Cardiac muscle cell (in vitro differentiated cells and primary cell): ENCODE measurements at regions not wholly inside any gene's neighbourhood (a gene's known extent, or its start where the extent isn't known, plus 50 kb on each side); places are given as distances from the start of the nearest gene placed in this dataset.

Source experiments
- DNase-seq, 2 donors: peaks; one replicate each; pipeline versions ENCODE4 v3.0.0 to v3.0.0-alpha.2; 2010 to 2017; ENCODE audit warnings: low read depth in 1 of 2, low spot score in 1 of 2
- H3K27ac ChIP-seq: fragments of 200-600 bp; sonication (generic); 2 replicates; pipeline ENCODE4 v1.5.1; 2016
- H3K27me3 ChIP-seq: fragments of 200-600 bp; sonication (generic); 2 replicates; pipeline ENCODE4 v1.6.0; 2016; ENCODE audit warnings: control low read depth
- H3K36me3 ChIP-seq: fragments of 200-600 bp; sonication (generic); 2 replicates; pipeline ENCODE4 v1.5.1; 2016; ENCODE audit warnings: control low read depth
- H3K4me1 ChIP-seq: fragments of 200-600 bp; sonication (generic); 2 replicates; pipeline ENCODE4 v1.8.1; 2017; ENCODE audit warnings: low read depth, mild to moderate bottlenecking, mixed run types
- H3K4me3 ChIP-seq: fragments of 200-600 bp; sonication (generic); 2 replicates; pipeline ENCODE4 v1.5.1; 2016; ENCODE audit warnings: mild to moderate bottlenecking
- H3K9me3 ChIP-seq: fragments of 200-600 bp; sonication (generic); 2 replicates; pipeline ENCODE4 v1.5.1; 2017; ENCODE audit warnings: low read depth, mild to moderate bottlenecking, control low read depth
- CTCF ChIP-seq: IDR thresholded peaks from 2 replicates; pipeline ENCODE4 v1.5.1; 2012; ENCODE audit warnings: low read depth, mild to moderate bottlenecking, low read length

- Histone ChIP-seq H3K9me3 (no peaks in the 10 kb centered on the region), H3K27me3 (no peaks in the 10 kb centered on the region), H3K4me3 (no peak overlapping the region), H3K27ac (no peak overlapping the region), H3K36me3 (no peaks in the 10 kb centered on the region), H3K4me1 (no peaks in the 10 kb centered on the region)
- no peak for DNase-seq
- TF ChIP-seq CTCF: no peak
Measured at GRCh38 chr2:144254342-144255235, 265.3 kb downstream of the ZEB2 start.

- DNase-seq: no peak
- no peaks in the 10 kb centered on the region for H3K36me3 ChIP-seq
- no peak for TF ChIP-seq CTCF
- peaks cover 3% of the 10 kb centered on the region for H3K4me1 ChIP-seq
- H3K27me3 ChIP-seq: no peaks in the 10 kb centered on the region
- no peak overlapping the region for H3K27ac ChIP-seq
- H3K9me3 ChIP-seq: no peaks in the 10 kb centered on the region
- H3K4me3 ChIP-seq: no peak overlapping the region
Measured at GRCh38 chr2:144253743-144254142, 266.2 kb downstream of the ZEB2 start.

GRCh38 chr2:144252694-144253093 lies 267.2 kb downstream of the ZEB2 start:
- no peaks in the 10 kb centered on the region for H3K36me3 ChIP-seq
- no peak for DNase-seq
- peaks cover 3% of the 10 kb centered on the region for H3K4me1 ChIP-seq
- no peak for TF ChIP-seq CTCF
- H3K4me3 ChIP-seq: no peak overlapping the region
- no peak overlapping the region for H3K27ac ChIP-seq
- H3K9me3 ChIP-seq: no peaks in the 10 kb centered on the region
- no peaks in the 10 kb centered on the region for H3K27me3 ChIP-seq

GRCh38 chr2:144249035-144249637 lies 270.8 kb downstream of the ZEB2 start:
- DNase-seq: no peak
- Histone ChIP-seq H3K9me3 (no peaks in the 10 kb centered on the region), H3K27me3 (no peaks in the 10 kb centered on the region), H3K4me3 (no peak overlapping the region), H3K27ac (no peak overlapping the region), H3K4me1 (peaks cover 3% of the 10 kb centered on the region), H3K36me3 (no peaks in the 10 kb centered on the region)
- TF ChIP-seq CTCF: no peak

- no peaks in the 10 kb centered on the region for H3K27me3 ChIP-seq
- DNase-seq: no peak
- H3K9me3 ChIP-seq: no peaks in the 10 kb centered on the region
- no peak for TF ChIP-seq CTCF
- H3K36me3 ChIP-seq: no peaks in the 10 kb centered on the region
- H3K4me3 ChIP-seq: no peak overlapping the region
- H3K4me1 ChIP-seq: peaks cover 3% of the 10 kb centered on the region
- no peak overlapping the region for H3K27ac ChIP-seq
Measured at GRCh38 chr2:144248350-144249034, 271.4 kb downstream of the ZEB2 start.
